A549 (cell line): ENCODE measurements at regions not wholly inside any gene's neighbourhood (a gene's known extent, or its start where the extent isn't known, plus 50 kb on each side); places are given as distances from the start of the nearest gene placed in this dataset.

Experiments
- BHLHE40 ChIP-seq: IDR thresholded peaks from 2 replicates; pipeline ENCODE4 v1.6.1; 2012; ENCODE audit warnings: low read depth, low read length, inconsistent platforms
- EP300 ChIP-seq, 2 experiments: fragments of >200 bp; sonication (Bioruptor Twin); formaldehyde crosslinking; IDR thresholded peaks; 2 replicates in 1 of 2; 3 replicates in 1 of 2; pipeline ENCODE4 v1.6.1; 2016 to 2017
- HEYL ChIP-seq: fragments of 250-450 bp; sonication (Bioruptor Pico); IDR thresholded peaks from 2 replicates; pipeline ENCODE4 v1.8.0; 2021; ENCODE audit warnings: mild to moderate bottlenecking, moderate library complexity
- HOXA7 ChIP-seq: fragments of 250-450 bp; sonication (Bioruptor Pico); IDR thresholded peaks from 2 replicates; pipeline ENCODE4 v1.5.0; 2020; ENCODE audit warnings: mild to moderate bottlenecking, moderate library complexity
- NFE2L2 ChIP-seq: fragments of 150-350 bp; conservative IDR thresholded peaks from 2 replicates; pipeline ENCODE4 v1.6.1; 2014; ENCODE audit warnings: low read length
- POLR2A ChIP-seq: IDR thresholded peaks from 2 replicates; pipeline ENCODE4 v1.6.1; 2012; ENCODE audit warnings: mild to moderate bottlenecking, low read length
- RARB ChIP-seq: fragments of 250-450 bp; sonication (Bioruptor Pico); IDR thresholded peaks from 2 replicates; pipeline ENCODE4 v1.8.0; 2021; ENCODE audit warnings: mild to moderate bottlenecking, moderate library complexity
- RFX5 ChIP-seq: fragments of 450-650 bp; IDR thresholded peaks from 2 replicates; pipeline ENCODE4 v1.7.1; 2014; ENCODE audit warnings: antibody characterized with exemption, mild to moderate bottlenecking, moderate library complexity
- TF ChIP-seq, protein P1 (sequence below): fragments of >200 bp; sonication (Bioruptor Twin); formaldehyde crosslinking; IDR thresholded peaks from 3 replicates; pipeline ENCODE4 v1.5.1; 2016
- TF ChIP-seq, protein P2 (sequence below): fragments of 200-600 bp; sonication (generic); IDR thresholded peaks from 2 replicates; pipeline ENCODE4 v1.6.1; 2016; ENCODE audit warnings: antibody characterized with exemption, mild to moderate bottlenecking, moderate library complexity

DNA sequence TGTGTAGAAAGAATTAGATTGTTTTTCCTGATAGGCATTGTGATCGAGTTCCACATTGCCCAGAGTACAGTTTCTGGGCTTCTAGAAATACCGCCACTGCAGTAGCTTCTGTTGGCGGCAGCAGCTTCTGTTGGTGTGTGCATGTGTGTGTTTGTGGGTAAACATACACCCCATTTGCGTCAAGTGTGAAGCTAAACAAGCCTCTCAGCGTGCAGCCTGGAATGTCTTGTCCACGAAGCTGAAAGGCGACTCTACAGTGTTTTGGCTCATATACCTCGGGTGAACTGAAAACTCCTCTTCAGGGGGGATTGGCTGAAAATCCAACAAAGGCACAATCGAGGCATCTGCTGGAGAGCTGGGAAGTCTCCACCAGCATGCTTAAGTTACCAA, 112.0 kb upstream of the E2F8 start:
- TF ChIP-seq, protein P1, sequence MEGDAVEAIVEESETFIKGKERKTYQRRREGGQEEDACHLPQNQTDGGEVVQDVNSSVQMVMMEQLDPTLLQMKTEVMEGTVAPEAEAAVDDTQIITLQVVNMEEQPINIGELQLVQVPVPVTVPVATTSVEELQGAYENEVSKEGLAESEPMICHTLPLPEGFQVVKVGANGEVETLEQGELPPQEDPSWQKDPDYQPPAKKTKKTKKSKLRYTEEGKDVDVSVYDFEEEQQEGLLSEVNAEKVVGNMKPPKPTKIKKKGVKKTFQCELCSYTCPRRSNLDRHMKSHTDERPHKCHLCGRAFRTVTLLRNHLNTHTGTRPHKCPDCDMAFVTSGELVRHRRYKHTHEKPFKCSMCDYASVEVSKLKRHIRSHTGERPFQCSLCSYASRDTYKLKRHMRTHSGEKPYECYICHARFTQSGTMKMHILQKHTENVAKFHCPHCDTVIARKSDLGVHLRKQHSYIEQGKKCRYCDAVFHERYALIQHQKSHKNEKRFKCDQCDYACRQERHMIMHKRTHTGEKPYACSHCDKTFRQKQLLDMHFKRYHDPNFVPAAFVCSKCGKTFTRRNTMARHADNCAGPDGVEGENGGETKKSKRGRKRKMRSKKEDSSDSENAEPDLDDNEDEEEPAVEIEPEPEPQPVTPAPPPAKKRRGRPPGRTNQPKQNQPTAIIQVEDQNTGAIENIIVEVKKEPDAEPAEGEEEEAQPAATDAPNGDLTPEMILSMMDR = no peak
- TF ChIP-seq, protein P2, sequence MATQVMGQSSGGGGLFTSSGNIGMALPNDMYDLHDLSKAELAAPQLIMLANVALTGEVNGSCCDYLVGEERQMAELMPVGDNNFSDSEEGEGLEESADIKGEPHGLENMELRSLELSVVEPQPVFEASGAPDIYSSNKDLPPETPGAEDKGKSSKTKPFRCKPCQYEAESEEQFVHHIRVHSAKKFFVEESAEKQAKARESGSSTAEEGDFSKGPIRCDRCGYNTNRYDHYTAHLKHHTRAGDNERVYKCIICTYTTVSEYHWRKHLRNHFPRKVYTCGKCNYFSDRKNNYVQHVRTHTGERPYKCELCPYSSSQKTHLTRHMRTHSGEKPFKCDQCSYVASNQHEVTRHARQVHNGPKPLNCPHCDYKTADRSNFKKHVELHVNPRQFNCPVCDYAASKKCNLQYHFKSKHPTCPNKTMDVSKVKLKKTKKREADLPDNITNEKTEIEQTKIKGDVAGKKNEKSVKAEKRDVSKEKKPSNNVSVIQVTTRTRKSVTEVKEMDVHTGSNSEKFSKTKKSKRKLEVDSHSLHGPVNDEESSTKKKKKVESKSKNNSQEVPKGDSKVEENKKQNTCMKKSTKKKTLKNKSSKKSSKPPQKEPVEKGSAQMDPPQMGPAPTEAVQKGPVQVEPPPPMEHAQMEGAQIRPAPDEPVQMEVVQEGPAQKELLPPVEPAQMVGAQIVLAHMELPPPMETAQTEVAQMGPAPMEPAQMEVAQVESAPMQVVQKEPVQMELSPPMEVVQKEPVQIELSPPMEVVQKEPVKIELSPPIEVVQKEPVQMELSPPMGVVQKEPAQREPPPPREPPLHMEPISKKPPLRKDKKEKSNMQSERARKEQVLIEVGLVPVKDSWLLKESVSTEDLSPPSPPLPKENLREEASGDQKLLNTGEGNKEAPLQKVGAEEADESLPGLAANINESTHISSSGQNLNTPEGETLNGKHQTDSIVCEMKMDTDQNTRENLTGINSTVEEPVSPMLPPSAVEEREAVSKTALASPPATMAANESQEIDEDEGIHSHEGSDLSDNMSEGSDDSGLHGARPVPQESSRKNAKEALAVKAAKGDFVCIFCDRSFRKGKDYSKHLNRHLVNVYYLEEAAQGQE = no peak
- TF ChIP-seq EP300 (IDR thresholded peaks at IDR 0.05) = no peak
- no peak for TF ChIP-seq RARB (CRISPR knock-in tag)
- TF ChIP-seq NFE2L2 = no peak
- no peak for TF ChIP-seq POLR2A
- TF ChIP-seq HOXA7 (CRISPR knock-in tag) = no peak
- TF ChIP-seq RFX5 = no peak
- no peak for TF ChIP-seq HEYL (CRISPR knock-in tag)
- TF ChIP-seq BHLHE40 = no peak
